GM12801 (cell line): ENCODE measurements at regions not wholly inside any gene's neighbourhood (a gene's known extent, or its start where the extent isn't known, plus 50 kb on each side); places are given as distances from the start of the nearest gene placed in this dataset.

Experiments used
- TF ChIP-seq, protein P1 (sequence below): IDR thresholded peaks from one replicate; pipeline ENCODE4 v1.5.1; 2011; ENCODE audit warnings: control low read depth; ENCODE audit not compliant: insufficient read length; ENCODE audit errors: extremely low read depth

- TF ChIP-seq, protein P1, sequence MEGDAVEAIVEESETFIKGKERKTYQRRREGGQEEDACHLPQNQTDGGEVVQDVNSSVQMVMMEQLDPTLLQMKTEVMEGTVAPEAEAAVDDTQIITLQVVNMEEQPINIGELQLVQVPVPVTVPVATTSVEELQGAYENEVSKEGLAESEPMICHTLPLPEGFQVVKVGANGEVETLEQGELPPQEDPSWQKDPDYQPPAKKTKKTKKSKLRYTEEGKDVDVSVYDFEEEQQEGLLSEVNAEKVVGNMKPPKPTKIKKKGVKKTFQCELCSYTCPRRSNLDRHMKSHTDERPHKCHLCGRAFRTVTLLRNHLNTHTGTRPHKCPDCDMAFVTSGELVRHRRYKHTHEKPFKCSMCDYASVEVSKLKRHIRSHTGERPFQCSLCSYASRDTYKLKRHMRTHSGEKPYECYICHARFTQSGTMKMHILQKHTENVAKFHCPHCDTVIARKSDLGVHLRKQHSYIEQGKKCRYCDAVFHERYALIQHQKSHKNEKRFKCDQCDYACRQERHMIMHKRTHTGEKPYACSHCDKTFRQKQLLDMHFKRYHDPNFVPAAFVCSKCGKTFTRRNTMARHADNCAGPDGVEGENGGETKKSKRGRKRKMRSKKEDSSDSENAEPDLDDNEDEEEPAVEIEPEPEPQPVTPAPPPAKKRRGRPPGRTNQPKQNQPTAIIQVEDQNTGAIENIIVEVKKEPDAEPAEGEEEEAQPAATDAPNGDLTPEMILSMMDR: no peak
These were observed 130.3 kb downstream of the MINAR1 start for GRCh38 chr15:79562403-79562815.

DNA sequence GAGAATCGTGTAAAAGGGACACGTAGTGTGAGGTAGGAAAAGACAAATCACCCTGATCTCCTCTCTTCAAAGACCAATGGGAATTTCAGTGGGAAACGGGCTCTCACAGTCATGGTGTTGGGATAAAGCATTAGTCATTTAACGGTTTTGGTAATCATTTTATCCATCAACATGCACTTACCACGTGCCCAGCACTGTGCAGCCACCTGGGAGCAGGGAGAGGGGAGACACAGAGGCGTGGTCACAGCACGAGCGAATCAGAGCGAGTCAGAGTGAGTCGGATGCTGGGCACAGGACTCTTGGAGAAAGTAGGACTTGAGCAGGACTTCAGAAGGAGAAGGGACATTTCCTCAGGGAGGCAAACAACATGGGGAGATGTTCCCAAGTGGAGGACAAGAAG is 130.8 kb downstream of the MINAR1 start:
- TF ChIP-seq, protein P1: no peak

- TF ChIP-seq, protein P1: no peak
These were observed 137.9 kb downstream of the MINAR1 start for GRCh38 chr15:79570004-79570403.

- TF ChIP-seq, protein P1: no peak
These were observed 140.7 kb downstream of the MINAR1 start for GRCh38 chr15:79572691-79573404.

GRCh38 chr15:79582650-79583049 is 150.5 kb downstream of the MINAR1 start:
- TF ChIP-seq, protein P1: no peak

DNA sequence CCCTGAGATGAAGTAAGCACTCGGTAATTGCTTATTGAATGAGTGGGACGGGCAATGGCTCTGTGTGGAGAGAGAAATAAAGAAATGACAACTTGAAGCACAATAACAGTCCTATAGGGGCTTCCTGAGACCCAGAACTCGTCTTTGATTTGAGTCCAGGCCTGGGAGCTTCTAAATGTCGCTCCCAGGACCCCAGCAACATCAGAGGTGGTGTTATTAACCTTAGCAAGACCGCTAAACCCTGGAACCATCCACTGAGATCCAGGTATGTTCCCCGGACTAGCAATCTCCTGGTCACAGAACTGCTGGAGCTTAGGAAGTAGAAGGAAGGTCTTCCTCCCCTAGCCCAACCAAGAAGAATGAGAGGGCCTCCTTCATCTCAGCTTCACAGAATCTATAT is 160.0 kb downstream of the MINAR1 start:
- TF ChIP-seq, protein P1: no peak

- TF ChIP-seq, protein P1: no peak
These were observed 161.2 kb downstream of the MINAR1 start for GRCh38 chr15:79593119-79593869.
